Endothelial cell of umbilical vein (primary cell): ENCODE measurements at regions not wholly inside any gene's neighbourhood (a gene's known extent, or its start where the extent isn't known, plus 50 kb on each side); places are given as distances from the start of the nearest gene placed in this dataset.

Source experiments
- BruUV-seq: library from RNA; stranded (reverse); fragments of 400-500 nt; replicated peaks from 2 replicates; lab custom pipeline; 2021; lab: Mats Ljungman, UMichigan
- CTCF ChIA-PET: fragments of 300-600, 350-600 bp; sonication (Branson Sonifier 250); formaldehyde crosslinking; loops from one replicate; lab custom pipeline; 2021; ENCODE audit warnings: antibody characterized with exemption, inconsistent platforms; lab: Charles Lee
- POLR2A ChIA-PET: fragments of 300-600, 350-600 bp; sonication (Branson Sonifier 250); formaldehyde crosslinking; loops from one replicate; lab custom pipeline; 2021; ENCODE audit warnings: antibody characterized with exemption, inconsistent platforms; lab: Charles Lee
- DNase-seq: peaks from one replicate; pipeline ENCODE4 v3.0.0-alpha.2; 2011; ENCODE audit warnings: low read depth, low spot score
- FAIRE-seq: peaks from 2 replicates; lab custom pipeline; 2011; peaks lifted over from hg19 to GRCh38; lab: Jason Lieb, UNC
- H2AFZ ChIP-seq: 2 replicates; pipeline ENCODE4 v1.6.0; 2012; ENCODE audit warnings: low read depth, low read length, control low read depth, inconsistent platforms
- H3K27ac ChIP-seq: 2 replicates; pipeline ENCODE4 v1.5.1; 2011; ENCODE audit warnings: low read depth, mild to moderate bottlenecking, control low read depth, low read length, moderate library complexity; ENCODE audit not compliant: insufficient read depth
- H3K27me3 ChIP-seq, 2 experiments: 2 replicates each; pipeline versions ENCODE4 v1.6.0 to v1.6.1; 2011; ENCODE audit warnings: low read length in 2 of 2, mixed read lengths in 1 of 2; ENCODE audit not compliant: control insufficient read depth in 2 of 2, insufficient read depth in 2 of 2
- H3K36me3 ChIP-seq, 2 experiments: 2 replicates in 1 of 2; 3 replicates in 1 of 2; pipeline ENCODE4 v1.5.1; 2011; ENCODE audit warnings: low read length in 2 of 2, mild to moderate bottlenecking in 1 of 2, moderate library complexity in 1 of 2; ENCODE audit not compliant: control insufficient read depth in 2 of 2, insufficient read depth in 2 of 2; ENCODE audit errors: extremely low read depth in 1 of 2
- H3K4me1 ChIP-seq: 3 replicates; pipeline ENCODE4 v1.5.1; 2011; ENCODE audit warnings: mild to moderate bottlenecking, low read length; ENCODE audit not compliant: control insufficient read depth, insufficient read depth; ENCODE audit errors: extremely low read depth
- H3K4me2 ChIP-seq: 2 replicates; pipeline ENCODE4 v1.6.1; 2011; ENCODE audit warnings: low read length, control low read depth, mixed read lengths; ENCODE audit not compliant: insufficient read depth
- H3K4me3 ChIP-seq, 3 experiments: fragments of 200-600 bp in 1 of 3; sonication (generic), shearing (Covaris generic) in 1 of 3; replicated peaks in 1 of 3; 2 replicates each; pipeline ENCODE4 v1.5.1; 2011 to 2016; ENCODE audit warnings: control low read depth in 3 of 3, low read length in 3 of 3, mild to moderate bottlenecking in 2 of 3, inconsistent platforms in 1 of 3, low read depth in 1 of 3, moderate library complexity in 1 of 3; ENCODE audit not compliant: insufficient read depth in 1 of 3
- H3K79me2 ChIP-seq: 2 replicates; pipeline ENCODE4 v1.6.0; 2012; ENCODE audit warnings: low read length, inconsistent platforms; ENCODE audit not compliant: control insufficient read depth, insufficient read depth
- H3K9ac ChIP-seq: replicated peaks from 2 replicates; pipeline ENCODE3; 2011; ENCODE audit warnings: low read length, control low read depth; ENCODE audit not compliant: insufficient read depth; ENCODE audit errors: extremely low read depth
- H3K9me1 ChIP-seq: replicated peaks from 3 replicates; pipeline ENCODE4 v1.6.0; 2011; ENCODE audit warnings: mild to moderate bottlenecking, low read length; ENCODE audit not compliant: control insufficient read depth, insufficient read depth; ENCODE audit errors: extremely low read depth
- H3K9me3 ChIP-seq: replicated peaks from 2 replicates; pipeline ENCODE4 v1.5.1; 2012; ENCODE audit warnings: low read length, inconsistent platforms; ENCODE audit not compliant: control insufficient read depth, insufficient read depth
- H4K20me1 ChIP-seq: replicated peaks from 2 replicates; pipeline ENCODE3; 2011; ENCODE audit warnings: mild to moderate bottlenecking, low read length; ENCODE audit not compliant: control insufficient read depth, insufficient read depth; ENCODE audit errors: extremely low read depth
- CTCF ChIP-seq, 2 donors: IDR thresholded peaks; 1 replicate in 1 of 2; 2 replicates in 1 of 2; pipeline ENCODE4 v1.5.1; 2011; ENCODE audit warnings: low read length in 2 of 2, mild to moderate bottlenecking in 2 of 2, moderate library complexity in 2 of 2, control low read depth in 1 of 2, inconsistent platforms in 1 of 2, low read depth in 1 of 2; ENCODE audit not compliant: insufficient read depth in 1 of 2; ENCODE audit errors: extremely low read depth in 1 of 2
- EZH2 ChIP-seq: IDR thresholded peaks from 2 replicates; pipeline ENCODE4 v1.6.1; 2012; ENCODE audit warnings: borderline replicate concordance, low read depth, mild to moderate bottlenecking, moderate library complexity, low read length, inconsistent platforms; ENCODE audit not compliant: severe bottlenecking
- FOS ChIP-seq: IDR thresholded peaks from 2 replicates; pipeline ENCODE4 v1.6.1; 2011; ENCODE audit warnings: mild to moderate bottlenecking, low read length, moderate library complexity, borderline replicate concordance; ENCODE audit not compliant: insufficient read depth
- GATA2 ChIP-seq: IDR thresholded peaks from 2 replicates; pipeline ENCODE4 v1.7.0; 2011; ENCODE audit warnings: low read depth, mild to moderate bottlenecking, moderate library complexity, mixed read lengths, low read length; ENCODE audit not compliant: insufficient read length, insufficient read depth
- JUN ChIP-seq: IDR thresholded peaks from 2 replicates; pipeline ENCODE4 v1.6.1; 2011; ENCODE audit warnings: borderline replicate concordance, low read depth; ENCODE audit not compliant: insufficient read length, insufficient read depth
- MYC ChIP-seq: IDR thresholded peaks from one replicate; pipeline ENCODE4 v1.6.1; 2011; ENCODE audit warnings: mild to moderate bottlenecking, low read depth, low read length
- POLR2A ChIP-seq: IDR thresholded peaks from 2 replicates; pipeline ENCODE4 v1.6.1; 2012; ENCODE audit warnings: low read depth, mild to moderate bottlenecking, control low read depth, low read length
- POLR2AphosphoS5 ChIP-seq: IDR thresholded peaks from 2 replicates; pipeline ENCODE4 v1.6.1; 2012; ENCODE audit warnings: low read depth, mild to moderate bottlenecking, control low read depth, low read length, moderate library complexity; ENCODE audit not compliant: insufficient read depth
- dilution Hi-C: fragments of 300-500 bp; cut with MboI; formaldehyde crosslinking; loops from one replicate; pipeline ENCODE4 v1.15.0; 2019; ENCODE audit warnings: low sequenced_read_pairs; ENCODE audit not compliant: extremely low pct_ligation_motif_present
- intact Hi-C: fragments of 100-400 bp; cut with micrococcal nuclease; formaldehyde crosslinking; loops from one replicate; pipeline ENCODE4 v1.10.0; 2022
- TF ChIP-seq, protein P1 (sequence below): IDR thresholded peaks from 2 replicates; pipeline ENCODE4 v1.6.1; 2011; ENCODE audit not compliant: insufficient read depth, insufficient read length

GRCh38 chr13:58687148-58687547 is 1055.6 kb downstream of the PCDH17 start:
- Histone ChIP-seq H3K4me2 (no peak overlapping the region), H3K9me1 (no peaks in the 10 kb centered on the region), H2AFZ (no peak overlapping the region), H3K36me3 (no peaks in the 10 kb centered on the region), H3K79me2 (no peaks in the 10 kb centered on the region), H3K9ac (no peak overlapping the region), H4K20me1 (no peaks in the 10 kb centered on the region), H3K27ac (no peak overlapping the region), H3K9me3 (no peaks in the 10 kb centered on the region), H3K4me3 (no peak overlapping the region), H3K27me3 (no peaks in the 10 kb centered on the region), H3K4me1 (no peaks in the 10 kb centered on the region)
- CTCF ChIA-PET: interaction anchor here (0.7 kb wide), 1 partner anchor 12 kb away, joined by 3 read pairs; no protein-coding TSS in a partner anchor
- intact Hi-C loops (no loop called here), dilution Hi-C loops (no loop called here)
- no peak for TF ChIP-seq MYC
- TF ChIP-seq JUN: no peak
- TF ChIP-seq, protein P1, sequence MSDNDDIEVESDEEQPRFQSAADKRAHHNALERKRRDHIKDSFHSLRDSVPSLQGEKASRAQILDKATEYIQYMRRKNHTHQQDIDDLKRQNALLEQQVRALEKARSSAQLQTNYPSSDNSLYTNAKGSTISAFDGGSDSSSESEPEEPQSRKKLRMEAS: no peak
- TF ChIP-seq POLR2AphosphoS5: no peak
- TF ChIP-seq EZH2: no peak
- no peak for TF ChIP-seq GATA2
- TF ChIP-seq CTCF (IDR thresholded peaks at IDR 0.05; ENCODE audit: extremely low read depth in 1 of 2, insufficient read depth in 1 of 2, low read depth in 1 of 2, low read length in 2 of 2): no peak
- no peak for TF ChIP-seq POLR2A
- TF ChIP-seq FOS: no peak
- no peak for DNase-seq
- no TSS peak for BruUV-seq
- no peak for FAIRE-seq
- POLR2A ChIA-PET: no interaction called here
